H1 (cell line): ENCODE measurements at regions not wholly inside any gene's neighbourhood (a gene's known extent, or its start where the extent isn't known, plus 50 kb on each side); places are given as distances from the start of the nearest gene placed in this dataset.
A peak's percentile ranks its signal among the peaks of the same experiment; 100 is the strongest.

Source experiments
- CTCF ChIA-PET: fragments of 300-600 bp; sonication (Branson Sonifier 250); formaldehyde crosslinking; loops from one replicate; lab custom pipeline; 2021; ENCODE audit not compliant: partially characterized antibody; lab: Charles Lee
- POLR2A ChIA-PET: fragments of 300-600 bp; sonication (Branson Sonifier 250); formaldehyde crosslinking; loops from one replicate; lab custom pipeline; 2021; ENCODE audit warnings: inconsistent platforms; ENCODE audit not compliant: partially characterized antibody; lab: Charles Lee
- DNase-seq, 2 experiments: peaks; one replicate each; pipeline versions ENCODE4 v3.0.0 to v3.0.0-alpha.2; 2010 to 2022; ENCODE audit warnings: low spot score in 2 of 2, low read depth in 1 of 2, mixed read lengths in 1 of 2
- FAIRE-seq: peaks from 2 replicates; lab custom pipeline; 2011; peaks lifted over from hg19 to GRCh38; lab: Jason Lieb, UNC
- H2AFZ ChIP-seq: 2 replicates; pipeline ENCODE4 v1.8.1; 2012; ENCODE audit warnings: low read length, inconsistent platforms
- H2AK5ac ChIP-seq: 2 replicates; pipeline ENCODE4 v1.6.1; 2013; ENCODE audit warnings: low read depth, low read length
- H2BK120ac ChIP-seq: replicated peaks from 2 replicates; pipeline ENCODE3; 2013; ENCODE audit warnings: low read depth, low read length, inconsistent platforms
- H2BK12ac ChIP-seq: 2 replicates; pipeline ENCODE4 v1.6.1; 2013; ENCODE audit warnings: low read depth, low read length
- H2BK15ac ChIP-seq: 2 replicates; pipeline ENCODE4 v1.6.1; 2013; ENCODE audit warnings: low read length
- H2BK20ac ChIP-seq: 2 replicates; pipeline ENCODE4 v1.6.1; 2013; ENCODE audit warnings: low read length
- H2BK5ac ChIP-seq: 2 replicates; pipeline ENCODE4 v1.6.1; 2013; ENCODE audit warnings: low read depth, low read length
- H3K14ac ChIP-seq: 2 replicates; pipeline ENCODE4 v1.6.1; 2013; ENCODE audit warnings: inconsistent platforms; ENCODE audit not compliant: insufficient read length
- H3K18ac ChIP-seq: 2 replicates; pipeline ENCODE4 v1.6.1; 2013; ENCODE audit warnings: low read length; ENCODE audit errors: extremely low read depth
- H3K23ac ChIP-seq: 2 replicates; pipeline ENCODE4 v1.6.1; 2013; ENCODE audit warnings: inconsistent platforms; ENCODE audit not compliant: insufficient read length
- H3K23me2 ChIP-seq: 2 replicates; pipeline ENCODE4 v1.6.1; 2013; ENCODE audit warnings: low read depth, low read length
- H3K27ac ChIP-seq: 2 replicates; pipeline ENCODE4 v1.6.1; 2011; ENCODE audit warnings: low read depth, low read length, inconsistent platforms
- H3K27me3 ChIP-seq, 4 experiments: replicated peaks in 1 of 4; 1 replicate in 1 of 4; 2 replicates in 3 of 4; pipeline versions ENCODE4 v1.6.1 to v1.8.1; 2011 to 2013; ENCODE audit warnings: low read length in 3 of 4, mild to moderate bottlenecking in 3 of 4, inconsistent platforms in 2 of 4, mixed read lengths in 2 of 4, moderate library complexity in 1 of 4; ENCODE audit not compliant: control insufficient read depth in 3 of 4, insufficient read depth in 3 of 4; ENCODE audit errors: extremely low read depth in 1 of 4
- H3K36me3 ChIP-seq, 4 experiments: 2 replicates each; pipeline versions ENCODE4 v1.6.1 to v1.8.1; 2011 to 2013; ENCODE audit warnings: mild to moderate bottlenecking in 4 of 4, low read length in 3 of 4, moderate library complexity in 2 of 4, control low read depth in 1 of 4, inconsistent platforms in 1 of 4; ENCODE audit not compliant: insufficient read depth in 4 of 4, control insufficient read depth in 2 of 4
- H3K4ac ChIP-seq: replicated peaks from 2 replicates; pipeline ENCODE3; 2013; ENCODE audit warnings: low read length, low read depth, mixed read lengths, inconsistent platforms; ENCODE audit not compliant: insufficient read length
- H3K4me1 ChIP-seq, 4 experiments: replicated peaks in 1 of 4; 1 replicate in 1 of 4; 2 replicates in 3 of 4; pipeline versions ENCODE4 v1.6.1 to v1.8.1; 2011 to 2013; ENCODE audit warnings: low read length in 3 of 4, inconsistent platforms in 2 of 4, mixed read lengths in 1 of 4; ENCODE audit not compliant: insufficient read depth in 4 of 4, control insufficient read depth in 3 of 4
- H3K4me2 ChIP-seq, 2 experiments: 2 replicates each; pipeline versions ENCODE4 v1.6.1 to v1.8.1; 2011 to 2013; ENCODE audit warnings: low read depth in 2 of 2, low read length in 2 of 2, control low read depth in 1 of 2, inconsistent platforms in 1 of 2, mild to moderate bottlenecking in 1 of 2; ENCODE audit not compliant: insufficient read depth in 1 of 2
- H3K4me3 ChIP-seq, 4 experiments: fragments of 200-600, 300-600 bp in 1 of 4; sonication (generic), shearing (Covaris generic), sonication (Bioruptor Twin) in 1 of 4; 2 replicates each; pipeline versions ENCODE4 v1.5.1 to v1.8.1; 2011 to 2016; ENCODE audit warnings: low read length in 4 of 4, low read depth in 3 of 4, control low read depth in 2 of 4, inconsistent platforms in 2 of 4, mild to moderate bottlenecking in 2 of 4, mixed read lengths in 1 of 4, moderate library complexity in 1 of 4; ENCODE audit not compliant: insufficient read depth in 2 of 4; ENCODE audit errors: extremely low read depth in 1 of 4
- H3K56ac ChIP-seq: replicated peaks from 2 replicates; pipeline ENCODE3; 2013; ENCODE audit warnings: low read depth, mild to moderate bottlenecking, mixed read lengths, low read length, inconsistent platforms; ENCODE audit not compliant: insufficient read length
- H3K79me1 ChIP-seq: 2 replicates; pipeline ENCODE4 v1.6.1; 2013; ENCODE audit warnings: low read depth, low read length, control low read depth
- H3K79me2 ChIP-seq, 2 experiments: 2 replicates each; pipeline versions ENCODE4 v1.6.1 to v1.8.1; 2012 to 2013; ENCODE audit warnings: low read length in 2 of 2, mild to moderate bottlenecking in 2 of 2, inconsistent platforms in 1 of 2; ENCODE audit not compliant: insufficient read depth in 2 of 2, control insufficient read depth in 1 of 2
- H3K9ac ChIP-seq, 4 experiments: replicated peaks in 1 of 4; 1 replicate in 1 of 4; 2 replicates in 3 of 4; pipeline versions ENCODE4 v1.6.1 to v1.8.1; 2011 to 2013; ENCODE audit warnings: low read depth in 3 of 4, low read length in 3 of 4, control low read depth in 2 of 4, mild to moderate bottlenecking in 2 of 4, moderate library complexity in 2 of 4, inconsistent platforms in 1 of 4; ENCODE audit errors: extremely low read depth in 1 of 4
- H3K9me3 ChIP-seq, 2 experiments: 2 replicates each; pipeline versions ENCODE4 v1.6.1 to v1.8.1; 2012 to 2013; ENCODE audit warnings: mild to moderate bottlenecking in 2 of 2, moderate library complexity in 2 of 2, control low read depth in 1 of 2, inconsistent platforms in 1 of 2, low read depth in 1 of 2, low read length in 1 of 2, mixed read lengths in 1 of 2; ENCODE audit not compliant: insufficient read depth in 2 of 2
- H4K20me1 ChIP-seq, 2 experiments: replicated peaks in 1 of 2; 2 replicates each; pipeline versions ENCODE3 to v1.8.1; 2011 to 2013; ENCODE audit warnings: inconsistent platforms in 2 of 2, low read length in 2 of 2, mild to moderate bottlenecking in 1 of 2; ENCODE audit not compliant: insufficient read depth in 2 of 2, control insufficient read depth in 1 of 2
- H4K5ac ChIP-seq: 2 replicates; pipeline ENCODE4 v1.6.1; 2013; ENCODE audit warnings: low read length, low read depth, mixed read lengths, inconsistent platforms; ENCODE audit not compliant: insufficient read length
- H4K8ac ChIP-seq: 2 replicates; pipeline ENCODE4 v1.8.0; 2013; ENCODE audit warnings: mild to moderate bottlenecking, moderate library complexity, low read length, inconsistent platforms; ENCODE audit not compliant: insufficient read depth; ENCODE audit errors: extremely low read depth
- H4K91ac ChIP-seq: replicated peaks from 2 replicates; pipeline ENCODE3; 2013; ENCODE audit warnings: low read length, mixed read lengths, inconsistent platforms; ENCODE audit not compliant: insufficient read length
- BACH1 ChIP-seq: IDR thresholded peaks from 2 replicates; pipeline ENCODE4 v1.6.1; 2012; ENCODE audit warnings: low read length, improper control_type of control experiment
- CHD2 ChIP-seq: IDR thresholded peaks from 2 replicates; pipeline ENCODE4 v1.6.1; 2012; ENCODE audit warnings: low read length, improper control_type of control experiment
- CREB1 ChIP-seq: IDR thresholded peaks from 2 replicates; pipeline ENCODE4 v1.6.1; 2012; ENCODE audit warnings: inconsistent platforms
- EGR1 ChIP-seq: IDR thresholded peaks from 2 replicates; pipeline ENCODE4 v1.6.1; 2011; ENCODE audit warnings: low read depth, low read length, borderline replicate concordance
- EP300 ChIP-seq, 2 experiments: IDR thresholded peaks; 1 replicate in 1 of 2; 2 replicates in 1 of 2; pipeline ENCODE4 v1.6.1; 2011 to 2012; ENCODE audit warnings: low read depth in 2 of 2, low read length in 2 of 2, mild to moderate bottlenecking in 2 of 2, borderline replicate concordance in 1 of 2, inconsistent platforms in 1 of 2, moderate library complexity in 1 of 2
- JUND ChIP-seq: IDR thresholded peaks from 2 replicates; pipeline ENCODE4 v1.6.1; 2011; ENCODE audit warnings: mild to moderate bottlenecking, improper control_type of control experiment, low read length
- POLR2AphosphoS5 ChIP-seq: IDR thresholded peaks from 2 replicates; pipeline ENCODE4 v1.6.1; 2011; ENCODE audit warnings: low read depth, low read length
- SIRT6 ChIP-seq: IDR thresholded peaks from one replicate; pipeline ENCODE4 v1.7.1; 2012; ENCODE audit warnings: low read length, inconsistent platforms
- TBP ChIP-seq: IDR thresholded peaks from 2 replicates; pipeline ENCODE4 v1.6.1; 2011; ENCODE audit warnings: low read depth, low read length, improper control_type of control experiment
- WGBS, 2 experiments: shearing (Covaris generic) in 1 of 2; methylation state at CpG; one replicate each; pipeline versions ENCODE4 v1.1.6 to v1.1.7; 2013 to 2015; ENCODE audit warnings: low lambda C conversion rate in 2 of 2, mixed read lengths in 2 of 2, inconsistent platforms in 1 of 2, low coverage in 1 of 2, missing lambda C conversion rate in 1 of 2; ENCODE audit not compliant: insufficient replicate concordance in 2 of 2, insufficient coverage in 1 of 2, insufficient read length in 1 of 2; ENCODE audit errors: extremely low coverage in 1 of 2, missing lambda C conversion rate in 1 of 2; 5-methylcytosine and 5-hydroxymethylcytosine counted together

DNA sequence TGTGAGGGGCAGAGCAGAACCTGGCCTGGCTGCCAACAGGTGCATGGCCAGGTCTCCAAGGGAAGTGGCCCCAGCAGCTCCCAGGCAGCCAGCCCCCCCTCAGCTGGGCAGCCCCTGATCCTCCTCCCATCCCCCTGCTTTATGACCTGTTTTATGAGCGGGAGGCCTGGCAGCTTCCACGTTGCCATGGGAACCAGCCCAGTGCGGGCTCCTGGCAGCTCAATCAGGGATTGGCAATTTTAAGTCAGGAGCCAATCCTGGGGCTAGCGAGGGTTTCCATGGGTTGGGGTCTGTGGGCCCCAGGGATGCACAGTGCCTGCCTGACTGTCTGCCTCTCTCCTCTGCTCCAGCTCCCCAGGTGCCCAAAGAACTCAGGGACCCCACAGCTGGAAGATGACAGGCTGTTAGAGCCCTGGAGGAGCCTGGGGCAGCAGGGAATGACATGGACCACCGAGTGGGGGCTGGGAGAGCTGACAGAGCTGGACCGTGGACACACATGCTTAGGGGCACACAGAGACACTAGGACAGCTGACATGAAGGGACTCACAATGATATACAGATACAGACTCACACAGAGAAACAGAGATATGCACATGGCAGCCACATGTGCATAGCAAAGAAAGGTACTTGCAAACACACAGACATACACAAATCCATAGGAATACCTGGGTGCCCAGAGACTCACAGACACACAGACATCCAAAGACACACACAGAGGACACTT, 56.5 kb upstream of the SIRPA start:
- POLR2A ChIA-PET = no interaction called here
- no peak for TF ChIP-seq EGR1
- TF ChIP-seq SIRT6 = no peak
- TF ChIP-seq EP300 (IDR thresholded peaks at IDR 0.05; ENCODE audit: borderline replicate concordance in 1 of 2, low read depth in 2 of 2, low read length in 2 of 2) = no peak
- no peak for TF ChIP-seq JUND
- TF ChIP-seq TBP = no peak
- no peak for TF ChIP-seq POLR2AphosphoS5
- no peak for TF ChIP-seq CHD2
- no peak for TF ChIP-seq BACH1
- no peak for TF ChIP-seq CREB1

More for the DNA sequence above, 56.5 kb upstream of the SIRPA start:
- Histone ChIP-seq H3K23ac (no peak overlapping the region), H3K79me1 (no peaks in the 10 kb centered on the region), H2AK5ac (peak overlapping the region; percentile 67), H3K56ac (no peak overlapping the region), H2BK12ac (peak overlapping the region; percentile 87; the same call in 1 of the 2 replicates), H2BK120ac (peak overlapping the region; percentile 18), H3K9ac (no peak overlapping the region; a peak in 1 of 7 replicates), H3K36me3 (no peaks in the 10 kb centered on the region), H4K20me1 (no peaks in the 10 kb centered on the region), H4K8ac (no peak overlapping the region), H3K27me3 (no peaks in the 10 kb centered on the region; a peak in 1 of 7 replicates), H2BK15ac (peak overlapping the region; percentile 99; the same call in 1 of the 2 replicates), H3K4ac (no peak overlapping the region), H3K4me2 (no peak overlapping the region), H3K4me1 (peaks cover 0 to 9% (median 3%) of the 10 kb centered on the region in 4 experiments; a peak in 4 of 7 replicates), H4K5ac (peak overlapping the region; percentile 31), H3K23me2 (no peaks in the 10 kb centered on the region), H2BK5ac (peak overlapping the region; percentile 9; the same call in 1 of the 2 replicates), H4K91ac (peak overlapping the region; percentile 84), H2AFZ (no peak overlapping the region), H3K27ac (no peak overlapping the region), H3K4me3 (no peak overlapping the region), H3K14ac (no peak overlapping the region), H2BK20ac (peak overlapping the region; percentile 27; the same call in 1 of the 2 replicates), H3K79me2 (no peaks in the 10 kb centered on the region), H3K9me3 (no peaks in the 10 kb centered on the region), H3K18ac (no peak overlapping the region)
- 84% methylated on average over 6 of the region's 6 CpGs; no CpG with 5 or more reads in 1 of the 2 experiments for WGBS, 2 experiments
- CTCF ChIA-PET = interaction anchor here (1.0 to 1.9 kb wide), 7 partner anchors 8 to 333 kb away, joined by 3 to 5 read pairs (median 4); no protein-coding TSS in a partner anchor
- FAIRE-seq (no peak), DNase-seq (no peak)
